M059J (cell line): ENCODE measurements at regions not wholly inside any gene's neighbourhood (a gene's known extent, or its start where the extent isn't known, plus 50 kb on each side); places are given as distances from the start of the nearest gene placed in this dataset.
"Not testable (repeated sequence)": the region's sequence is repeated elsewhere in the genome, so short reads cannot be mapped to it uniquely, and the experiment has no call there.

Experiments used
- DNase-seq: peaks from one replicate; pipeline ENCODE4 v3.0.0-alpha.2; 2012; ENCODE audit warnings: low read depth

DNA sequence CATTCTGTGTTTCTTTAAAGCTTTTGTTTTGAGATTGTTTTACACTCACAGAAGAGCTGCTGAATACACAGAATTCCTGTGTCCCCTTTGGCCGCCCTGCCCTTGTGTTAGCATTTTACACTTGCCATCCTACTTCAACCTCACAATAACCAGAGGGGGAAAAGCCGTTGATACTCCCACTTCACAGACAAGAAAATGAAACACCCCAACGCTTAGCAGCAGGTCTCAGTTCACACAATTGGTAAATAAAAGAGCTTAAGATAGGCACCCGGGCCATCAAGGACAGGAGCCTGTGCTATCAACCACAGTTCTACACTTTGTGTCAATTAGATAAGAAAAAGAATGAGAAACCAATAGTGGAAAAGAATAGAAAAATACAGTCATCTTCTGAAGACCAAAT lies 178.0 kb downstream of the SYK start:
- no peak for DNase-seq

DNA sequence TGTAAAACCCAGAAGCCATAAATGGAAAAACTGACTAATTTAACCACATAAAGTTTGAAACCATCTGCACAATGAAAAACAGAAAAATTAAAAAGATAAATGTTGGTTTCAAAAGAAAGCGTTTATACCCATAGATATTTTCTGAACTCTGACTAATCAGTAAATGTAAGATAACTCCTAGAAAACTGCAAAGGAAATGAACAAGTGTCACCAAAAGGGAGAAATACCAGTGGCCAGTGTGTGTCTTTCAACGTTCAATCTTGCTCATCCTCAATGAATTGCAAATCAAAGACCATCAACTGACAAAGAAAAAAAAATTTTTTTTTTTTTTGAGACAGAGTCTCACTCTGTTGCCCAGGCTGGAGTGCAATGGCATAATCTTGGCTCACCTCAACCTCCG lies 180.1 kb downstream of the SYK start:
- no peak for DNase-seq

DNA sequence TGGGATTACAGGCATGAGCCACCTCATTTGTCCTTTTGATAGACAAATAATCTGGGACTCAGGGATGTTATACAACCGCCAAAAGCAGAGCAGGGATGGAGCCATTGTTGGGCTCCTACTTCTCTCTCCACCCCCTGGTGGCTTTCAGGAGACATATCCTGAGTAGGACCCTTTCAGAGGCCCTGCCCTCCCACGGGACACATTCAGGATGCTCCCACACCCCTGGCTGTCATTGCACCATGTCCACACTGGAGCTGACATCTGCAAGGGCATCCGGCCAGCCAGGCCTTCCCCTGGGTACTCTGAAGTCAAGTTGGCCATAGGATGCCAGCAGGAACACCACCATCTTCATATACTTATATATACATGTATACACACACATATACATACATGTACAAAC lies 181.8 kb downstream of the SYK start:
- DNase-seq = no peak

DNA sequence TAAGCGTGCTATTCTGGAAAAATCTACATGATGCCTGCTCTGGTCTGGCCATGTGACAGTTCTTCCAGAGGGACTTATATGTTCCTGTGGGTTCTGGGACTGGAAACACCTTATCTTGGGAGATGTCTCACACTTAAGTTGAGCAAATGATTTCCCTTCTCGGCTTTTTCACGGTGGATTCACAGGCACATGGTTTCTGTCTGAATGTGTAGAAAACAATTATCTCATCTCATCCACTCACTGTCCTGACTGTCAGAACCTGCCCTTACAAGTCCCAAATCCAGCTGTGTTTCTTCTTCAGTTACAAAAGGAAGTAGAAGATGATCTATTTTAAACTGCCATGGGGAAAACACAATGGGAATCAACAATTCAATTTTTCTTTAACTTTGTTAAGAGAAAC lies 184.0 kb downstream of the SYK start:
- no peak for DNase-seq

- DNase-seq = no peak
Measured at GRCh38 chr9:90986161-90986560, 184.5 kb downstream of the SYK start.

DNA sequence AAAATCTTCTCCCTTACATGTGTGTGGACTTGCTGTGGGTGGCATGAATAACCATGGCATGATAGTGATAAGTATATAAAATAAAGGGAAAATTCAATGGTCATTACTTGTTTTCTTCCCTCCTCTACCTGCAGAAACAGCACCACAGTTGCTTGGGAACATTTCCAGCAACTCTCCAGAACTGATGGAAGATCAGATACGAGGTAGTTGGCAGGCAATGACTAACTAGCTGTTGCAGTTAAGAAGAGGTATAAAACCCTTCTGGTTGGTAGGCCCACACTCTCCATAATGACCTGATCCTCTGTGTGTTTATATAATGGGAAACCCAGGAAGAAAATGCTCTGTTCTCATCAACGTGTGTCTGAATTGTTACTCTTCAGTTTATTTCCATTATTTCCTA lies 185.9 kb downstream of the SYK start:
- DNase-seq = peak; percentile 90

GRCh38 chr9:90988318-90988717 lies 186.7 kb downstream of the SYK start:
- DNase-seq = peak; percentile 60

GRCh38 chr9:90991953-90992352 lies 190.3 kb downstream of the SYK start:
- DNase-seq = no peak

- no peak for DNase-seq
Measured at GRCh38 chr9:90995516-90995915, 193.9 kb downstream of the SYK start.

GRCh38 chr9:90996154-90997065 lies 194.8 kb downstream of the SYK start:
- DNase-seq = no peak

DNA sequence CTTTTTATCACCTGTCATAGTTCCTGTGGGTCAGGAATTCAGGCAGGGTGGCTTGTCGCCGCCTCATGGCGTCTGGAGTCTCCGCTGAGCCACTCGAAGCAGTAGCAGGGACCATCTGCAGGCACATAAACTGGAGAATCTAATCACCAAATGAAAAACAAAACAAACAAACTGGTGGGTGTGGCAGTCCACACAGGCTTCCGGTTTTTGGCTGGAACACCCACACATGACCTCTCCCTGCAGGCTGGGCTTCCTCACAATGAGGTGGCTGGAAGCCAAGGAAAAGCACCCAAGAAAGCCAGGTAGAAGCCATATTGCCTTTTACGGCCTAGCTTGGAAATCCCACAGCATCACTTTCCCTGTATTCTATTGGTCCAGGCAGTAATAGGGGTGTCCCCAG lies 197.0 kb downstream of the SYK start:
- DNase-seq = no peak

DNA sequence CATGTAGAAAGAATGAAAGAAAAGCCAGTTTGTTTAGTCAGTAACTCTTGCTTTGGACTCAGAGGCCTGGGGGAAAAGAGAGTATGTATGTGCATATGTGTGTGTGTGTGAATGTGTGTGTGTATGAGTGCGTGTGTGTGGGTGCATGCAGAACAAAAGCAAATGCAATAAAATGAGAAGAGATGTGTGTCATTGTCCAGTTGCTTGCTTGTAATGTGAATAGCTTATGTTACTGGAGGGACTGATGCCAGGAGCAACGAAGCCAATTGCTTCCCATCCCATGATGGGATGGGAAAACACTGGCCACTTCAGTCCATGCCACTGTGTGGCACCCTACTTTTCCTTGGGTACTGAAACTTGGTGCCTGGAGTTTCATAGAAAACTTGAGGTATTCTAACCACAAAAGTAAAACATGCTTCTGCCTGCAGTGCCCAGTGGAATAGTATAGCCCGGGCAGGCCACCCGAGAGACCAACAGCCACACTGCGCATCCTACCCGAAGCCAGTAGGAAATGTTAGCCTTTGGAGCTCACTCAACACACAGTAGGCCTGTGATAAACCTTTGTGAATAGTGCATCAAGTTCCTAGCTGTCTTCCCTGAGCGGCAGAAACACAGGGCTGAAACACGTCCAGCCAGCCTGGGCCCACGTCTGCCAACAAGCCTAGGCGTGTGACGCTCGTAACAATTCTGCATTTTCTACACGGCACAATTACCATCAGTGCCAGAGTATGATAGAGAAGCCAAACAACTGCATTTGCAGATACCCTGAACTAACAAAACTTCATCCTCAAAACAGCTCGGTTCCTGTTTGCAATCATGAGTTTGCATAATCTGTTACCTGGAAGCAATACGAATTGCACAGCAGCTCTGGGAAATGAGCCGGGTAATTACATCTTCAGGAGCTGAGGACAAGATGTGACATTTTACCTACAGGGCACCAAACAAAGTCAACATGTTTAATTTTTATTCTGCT lies 198.1 kb downstream of the SYK start:
- peak; percentile 33 for DNase-seq

DNA sequence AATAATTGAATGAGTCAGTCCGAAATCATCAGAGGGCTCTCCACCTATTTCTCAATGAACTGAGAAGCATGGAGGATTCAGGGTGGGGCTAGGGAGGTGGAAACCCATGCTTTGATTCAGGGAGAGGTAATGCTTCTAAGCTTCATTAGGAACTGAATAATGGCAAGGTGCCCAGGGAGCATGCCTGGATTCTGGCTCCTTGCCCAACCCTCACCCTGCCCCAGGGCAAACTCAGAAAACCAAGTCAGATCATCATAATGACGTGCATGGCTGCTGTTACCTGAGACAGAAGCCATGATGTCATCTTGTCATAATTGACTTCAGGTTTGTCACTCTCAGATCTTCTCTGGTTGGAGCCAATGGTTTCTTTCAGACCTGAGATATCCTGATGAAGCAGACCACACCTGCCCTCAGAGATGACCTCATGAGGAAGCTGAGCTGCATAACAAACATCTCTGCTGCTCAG lies 199.6 kb downstream of the SYK start:
- DNase-seq = peak; percentile 97

- DNase-seq = no peak
Measured at GRCh38 chr9:91004484-91004883, 202.9 kb downstream of the SYK start.

DNA sequence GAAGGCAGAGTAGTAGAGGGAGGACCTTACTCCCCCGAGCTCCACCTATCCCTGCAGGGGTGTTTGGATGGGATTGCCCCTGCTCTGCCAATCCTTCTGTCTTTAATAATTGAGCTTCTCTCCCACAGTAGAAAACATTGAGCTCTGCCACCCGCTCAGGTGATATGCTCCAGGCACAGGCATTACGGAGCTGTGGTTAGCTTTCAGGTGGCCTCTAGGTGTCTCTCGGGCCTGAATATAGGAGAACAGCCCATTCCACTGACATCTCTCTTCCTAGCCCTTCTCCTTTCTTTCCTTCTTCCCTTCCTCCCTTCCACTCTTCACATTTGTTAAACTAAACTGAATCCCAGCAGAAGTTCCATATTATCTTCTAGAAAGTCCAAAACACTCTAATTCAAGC lies 203.4 kb downstream of the SYK start:
- DNase-seq = no peak

DNA sequence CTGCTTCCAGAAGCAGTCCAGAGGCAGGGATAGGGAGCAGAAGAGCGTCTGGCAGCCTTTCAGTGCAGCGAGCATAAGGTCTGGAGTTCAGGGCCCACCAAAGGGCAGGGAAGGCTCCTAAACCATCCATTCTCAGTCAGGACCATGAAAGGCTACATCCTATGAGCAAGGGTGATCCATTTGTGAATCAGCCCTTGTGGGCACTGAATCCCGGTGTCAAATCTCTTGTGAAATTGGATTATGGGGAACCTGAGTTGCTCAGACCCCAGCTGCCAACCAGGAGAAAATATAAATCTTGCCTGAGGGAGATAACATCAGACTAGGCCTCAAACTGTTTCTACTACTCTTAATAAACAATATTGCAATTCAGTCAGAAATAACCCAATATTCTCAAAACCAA lies 204.4 kb downstream of the SYK start:
- DNase-seq = no peak

DNA sequence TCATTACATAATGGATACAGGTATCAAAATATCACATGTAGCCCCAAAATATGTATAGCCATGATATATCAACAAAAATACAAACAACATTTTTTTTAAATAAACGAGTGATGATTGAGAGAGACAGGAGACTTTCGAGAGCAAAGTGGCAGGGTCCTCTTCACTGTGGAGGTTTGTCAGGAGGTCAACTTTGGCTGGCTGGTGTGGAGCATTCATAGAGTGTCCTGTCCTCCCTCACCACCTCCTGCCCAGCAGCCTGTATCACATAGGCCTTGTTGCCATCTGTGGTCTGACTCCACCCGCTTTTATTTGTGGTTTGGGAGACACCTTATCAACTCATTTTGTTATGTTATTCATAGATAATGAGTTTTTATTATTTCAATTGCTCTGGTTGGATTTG lies 206.9 kb downstream of the SYK start:
- no peak for DNase-seq

- peak; percentile 42 for DNase-seq
Measured at GRCh38 chr9:91011891-91012290, 210.3 kb downstream of the SYK start.

DNA sequence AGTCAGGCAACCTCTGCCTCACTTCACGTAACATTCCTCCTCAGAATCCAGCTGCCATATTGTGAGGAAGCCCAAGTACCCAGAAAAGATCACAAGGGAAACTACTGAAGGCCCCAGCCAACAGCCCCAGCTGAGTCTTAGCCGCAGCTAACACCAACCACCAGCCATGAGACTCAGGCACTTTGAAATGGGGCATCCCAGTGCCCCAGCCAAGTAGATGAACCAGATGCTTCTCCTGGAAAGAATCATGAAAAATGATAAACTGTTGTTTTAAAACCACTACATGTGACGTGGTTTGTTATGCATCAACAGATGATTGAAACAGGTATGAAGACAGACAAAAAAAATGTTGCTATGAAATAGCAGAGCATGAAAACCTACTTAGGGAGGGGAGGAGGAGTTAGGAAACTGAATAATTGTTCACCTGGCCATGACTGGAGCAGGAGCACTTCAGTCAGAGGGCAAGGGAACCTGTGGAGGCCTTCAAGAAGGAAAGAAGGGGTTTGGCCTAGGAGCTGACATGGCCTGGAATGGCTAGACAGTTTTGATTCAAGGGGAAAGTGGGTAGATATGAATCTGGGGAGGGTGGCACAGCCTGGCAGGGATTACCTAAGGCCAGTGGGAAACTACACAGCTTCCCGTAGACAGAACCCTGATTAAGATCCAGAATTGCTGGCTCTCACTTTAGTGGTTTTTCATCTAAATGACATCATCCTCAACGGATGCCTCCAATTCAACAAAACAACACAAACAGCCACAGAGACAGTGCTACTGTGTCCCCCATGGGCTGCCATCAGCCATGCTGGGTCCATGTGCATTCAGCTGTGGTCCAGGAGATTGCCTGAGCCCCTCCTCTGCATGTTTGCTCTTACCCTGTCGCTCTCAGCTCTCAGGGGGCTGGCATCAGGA lies 211.6 kb downstream of the SYK start:
- DNase-seq = peak; percentile 45

DNA sequence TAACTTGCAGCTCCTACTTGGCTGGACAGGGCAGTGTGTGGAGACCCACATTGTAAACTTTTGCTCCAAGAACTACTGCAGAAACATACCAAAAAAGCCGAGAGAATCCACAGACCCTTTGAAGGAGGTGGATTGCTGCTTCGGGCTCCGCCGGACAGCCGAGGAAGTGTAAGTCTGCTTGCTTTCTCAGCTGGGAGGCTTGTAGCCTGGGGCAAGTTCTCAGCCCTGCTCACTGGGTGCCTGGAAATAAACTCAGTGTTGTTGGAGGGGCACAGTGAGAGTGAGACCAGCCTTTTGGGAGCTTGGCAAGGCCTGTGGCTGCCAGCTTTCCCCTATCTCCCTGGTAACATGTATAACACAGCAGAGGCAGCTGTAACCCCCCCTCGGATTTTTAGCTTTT lies 215.6 kb downstream of the SYK start:
- no peak for DNase-seq

DNA sequence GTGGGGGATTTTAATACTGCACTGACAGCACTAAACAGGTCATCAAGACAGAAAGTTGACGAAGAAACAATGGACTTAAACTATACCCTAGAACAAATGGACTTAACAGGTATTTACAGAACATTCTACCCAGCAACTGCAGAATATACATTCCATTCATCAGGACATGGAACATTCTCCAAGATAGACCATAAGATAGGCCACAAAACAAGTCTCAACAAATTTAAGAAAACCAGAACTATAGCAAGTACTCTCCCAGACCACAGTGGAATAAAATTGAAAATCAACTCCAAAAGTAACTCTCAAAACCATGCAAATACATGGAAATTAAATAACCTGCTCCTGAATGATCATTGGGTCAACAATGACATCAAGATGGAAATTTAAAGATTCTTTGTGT lies 218.3 kb downstream of the SYK start:
- not testable (repeated sequence) for DNase-seq

DNA sequence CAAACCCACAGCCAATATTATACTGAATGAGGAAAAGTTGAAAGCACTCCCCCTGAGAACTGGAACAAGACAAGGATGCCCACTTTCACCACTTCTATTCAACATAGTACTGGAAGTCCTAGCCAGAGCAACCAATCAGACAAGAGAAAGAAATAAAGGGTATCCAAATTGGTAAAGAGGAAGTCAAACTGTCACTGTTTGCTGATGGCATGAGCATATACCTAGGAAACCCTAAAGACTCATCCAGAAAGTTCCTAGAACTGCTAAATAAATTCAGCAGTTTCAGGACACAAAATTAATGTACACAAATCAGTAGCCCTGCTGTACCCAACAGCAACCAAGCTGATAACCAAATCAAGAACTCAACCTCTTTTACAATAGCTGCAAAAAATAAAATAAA lies 220.0 kb downstream of the SYK start:
- DNase-seq = not testable (repeated sequence)
